IMR-90 (cell line): ENCODE measurements at regions not wholly inside any gene's neighbourhood (a gene's known extent, or its start where the extent isn't known, plus 50 kb on each side); places are given as distances from the start of the nearest gene placed in this dataset.

Experiments
- ATAC-seq: fragments of 200-7000 bp; cut with Tn5 transposase; 2 replicates; pipeline ENCODE4 v1.9.1; 2020; ENCODE audit warnings: low read depth, mild to moderate bottlenecking, moderate library complexity
- BruUV-seq: library from RNA; stranded (reverse); fragments of 400-500 nt; replicated peaks from 2 replicates; lab custom pipeline; 2021; lab: Mats Ljungman, UMichigan
- CTCF ChIA-PET: fragments of 300-600 bp; formaldehyde crosslinking; extraction: SDS; loops from one replicate; lab custom pipeline; 2021; ENCODE audit warnings: antibody characterized with exemption; lab: Yijun Ruan, JAX
- POLR2A ChIA-PET: fragments of 300-600 bp; sonication (Branson Sonifier 250); formaldehyde crosslinking; loops from one replicate; lab custom pipeline; 2022; ENCODE audit warnings: antibody characterized with exemption; ENCODE audit not compliant: unreplicated experiment; lab: Charles Lee
- DNase-seq: peaks from one replicate; pipeline ENCODE4 v3.0.0; 2013
- H2AFZ ChIP-seq: replicated peaks from 2 replicates; pipeline ENCODE3; 2013; ENCODE audit warnings: low read length, mild to moderate bottlenecking; ENCODE audit not compliant: poor library complexity
- H2AK5ac ChIP-seq: 2 replicates; pipeline ENCODE4 v1.6.1; 2013; ENCODE audit warnings: low read depth, low read length, inconsistent platforms
- H2AK9ac ChIP-seq: replicated peaks from 2 replicates; pipeline ENCODE3; 2013; ENCODE audit warnings: mild to moderate bottlenecking, low read depth, low read length, moderate library complexity; ENCODE audit not compliant: poor library complexity
- H2BK120ac ChIP-seq: 2 replicates; pipeline ENCODE4 v1.6.1; 2013; ENCODE audit warnings: low read depth, low read length, inconsistent platforms
- H2BK15ac ChIP-seq: 3 replicates; pipeline ENCODE4 v1.6.1; 2013; ENCODE audit warnings: low read depth, low read length, inconsistent platforms
- H2BK20ac ChIP-seq: 2 replicates; pipeline ENCODE4 v1.6.1; 2013; ENCODE audit warnings: low read depth, mild to moderate bottlenecking, inconsistent platforms, low read length, moderate library complexity
- H2BK5ac ChIP-seq: 2 replicates; pipeline ENCODE4 v1.6.1; 2013; ENCODE audit warnings: mild to moderate bottlenecking, low read depth, low read length, inconsistent platforms; ENCODE audit not compliant: poor library complexity, severe bottlenecking
- H3K14ac ChIP-seq: replicated peaks from 2 replicates; pipeline ENCODE4 v1.6.1; 2013; ENCODE audit warnings: low read depth, low read length, inconsistent platforms
- H3K18ac ChIP-seq: 2 replicates; pipeline ENCODE4 v1.6.1; 2013; ENCODE audit warnings: low read depth, low read length, control low read depth
- H3K23ac ChIP-seq: 2 replicates; pipeline ENCODE4 v1.6.1; 2013; ENCODE audit warnings: low read depth, low read length, inconsistent platforms
- H3K27ac ChIP-seq: 2 replicates; pipeline ENCODE4 v1.5.1; 2013; ENCODE audit warnings: mild to moderate bottlenecking, control low read depth, low read length; ENCODE audit not compliant: insufficient read depth
- H3K27me3 ChIP-seq: 2 replicates; pipeline ENCODE4 v1.6.1; 2013; ENCODE audit warnings: low read length; ENCODE audit not compliant: control insufficient read depth, insufficient read depth
- H3K36me3 ChIP-seq: 2 replicates; pipeline ENCODE4 v1.6.1; 2013; ENCODE audit warnings: low read length, mixed read lengths; ENCODE audit not compliant: control insufficient read depth, insufficient read depth
- H3K4ac ChIP-seq: 2 replicates; pipeline ENCODE4 v1.6.1; 2013; ENCODE audit warnings: low read depth, low read length, inconsistent platforms
- H3K4me1 ChIP-seq: 2 replicates; pipeline ENCODE4 v1.6.1; 2013; ENCODE audit warnings: low read length, mixed read lengths; ENCODE audit not compliant: control insufficient read depth, insufficient read depth
- H3K4me2 ChIP-seq: 2 replicates; pipeline ENCODE4 v1.6.1; 2013; ENCODE audit warnings: low read depth, mild to moderate bottlenecking, control low read depth, low read length, moderate library complexity
- H3K4me3 ChIP-seq: 2 replicates; pipeline ENCODE4 v1.5.1; 2013; ENCODE audit warnings: low read depth, mild to moderate bottlenecking, control low read depth, low read length, moderate library complexity; ENCODE audit not compliant: insufficient read depth
- H3K56ac ChIP-seq: 2 replicates; pipeline ENCODE4 v1.6.1; 2013; ENCODE audit warnings: low read length, inconsistent platforms; ENCODE audit not compliant: insufficient read depth; ENCODE audit errors: extremely low read depth
- H3K79me1 ChIP-seq, 2 experiments: 2 replicates each; pipeline ENCODE4 v1.6.1; 2013; ENCODE audit warnings: low read length in 2 of 2, inconsistent platforms in 1 of 2, low read depth in 1 of 2
- H3K9ac ChIP-seq: 2 replicates; pipeline ENCODE4 v1.6.1; 2013; ENCODE audit warnings: low read depth, low read length, control low read depth
- H3K9me1 ChIP-seq: 2 replicates; pipeline ENCODE4 v1.6.1; 2013; ENCODE audit warnings: low read length, inconsistent platforms; ENCODE audit not compliant: insufficient read depth
- H3K9me3 ChIP-seq: 2 replicates; pipeline ENCODE4 v1.6.1; 2013; ENCODE audit warnings: low read length; ENCODE audit not compliant: control insufficient read depth, insufficient read depth
- H4K20me1 ChIP-seq: 2 replicates; pipeline ENCODE4 v1.6.1; 2013; ENCODE audit warnings: low read length, inconsistent platforms; ENCODE audit not compliant: insufficient read depth
- H4K5ac ChIP-seq: 2 replicates; pipeline ENCODE4 v1.6.1; 2013; ENCODE audit warnings: mild to moderate bottlenecking, low read depth, low read length, control low read depth
- H4K8ac ChIP-seq, 2 experiments: 2 replicates each; pipeline ENCODE4 v1.6.1; 2013; ENCODE audit warnings: low read depth in 2 of 2, low read length in 2 of 2, control low read depth in 1 of 2, inconsistent platforms in 1 of 2
- H4K91ac ChIP-seq: 2 replicates; pipeline ENCODE4 v1.6.1; 2013; ENCODE audit warnings: low read depth, low read length, inconsistent platforms; ENCODE audit not compliant: insufficient read depth
- CHD1 ChIP-seq: IDR thresholded peaks from 2 replicates; pipeline ENCODE4 v1.6.1; 2012; ENCODE audit warnings: low read depth, low read length, improper control_type of control experiment
- USF2 ChIP-seq: fragments of 150-350 bp; IDR thresholded peaks from 2 replicates; pipeline ENCODE4 v1.6.1; 2017; ENCODE audit warnings: mild to moderate bottlenecking, antibody characterized with exemption, low read length, low read depth
- WGBS, 2 experiments: methylation state at CpG; one replicate each; pipeline versions ENCODE4 v1.1.5 to v1.1.7; 2013; ENCODE audit warnings: missing lambda C conversion rate in 2 of 2; ENCODE audit not compliant: insufficient read length in 1 of 2; ENCODE audit errors: extremely low coverage in 2 of 2; 5-methylcytosine and 5-hydroxymethylcytosine counted together
- dilution Hi-C: fragments of 300-500 bp; cut with HindIII; formaldehyde crosslinking; loops from one replicate; pipeline ENCODE4 v1.14.3; 2018; ENCODE audit warnings: low sequenced_read_pairs; ENCODE audit not compliant: unreplicated experiment
- in situ Hi-C: fragments of 300-500 bp; cut with MboI; formaldehyde crosslinking; loops from 3 replicates; pipeline ENCODE4 v1.14.3; 2019; ENCODE audit warnings: low sequenced_read_pairs, inconsistent platforms, mixed read lengths
- intact Hi-C: fragments of 100-400 bp; cut with micrococcal nuclease; formaldehyde crosslinking; loops from 2 replicates; pipeline ENCODE4 v1.10.0; 2022

DNA sequence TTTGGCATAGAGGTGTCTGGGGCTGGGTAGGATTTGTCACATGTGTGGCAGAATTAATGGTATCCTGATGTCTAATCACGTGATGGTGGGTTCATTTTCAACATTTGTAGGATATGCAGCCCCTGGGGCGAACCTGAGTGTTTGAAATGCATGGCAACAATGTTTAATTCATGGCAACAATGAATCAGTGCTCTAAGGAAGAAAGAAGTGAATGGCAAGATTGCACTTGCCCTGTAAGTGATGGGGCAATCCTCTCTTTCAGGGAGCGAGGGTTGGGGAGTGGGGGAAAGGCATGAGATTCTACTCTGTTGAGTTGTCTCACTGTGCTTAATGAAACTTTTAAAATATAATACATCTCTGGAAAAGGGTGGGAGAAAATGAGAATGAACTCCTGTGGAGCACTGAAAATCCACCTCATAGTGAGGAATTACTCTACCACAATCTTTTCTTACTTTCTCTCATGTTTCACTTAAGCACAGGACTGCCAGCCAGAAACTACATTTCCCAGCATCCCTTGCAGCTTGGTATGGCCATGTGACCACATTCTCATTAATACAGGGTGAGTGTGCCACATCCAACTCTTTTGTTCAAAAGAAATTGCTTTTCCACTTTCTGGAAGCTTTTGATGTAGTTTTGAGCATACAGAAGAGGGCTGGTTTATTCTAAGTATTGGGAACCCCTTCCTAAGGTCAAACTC is 64.0 kb upstream of the PGM2 start:
- no peak overlapping the region for H2BK5ac ChIP-seq
- no peak overlapping the region for H4K8ac ChIP-seq
- no TSS peak for BruUV-seq
- H3K18ac ChIP-seq = no peak overlapping the region
- H2BK20ac ChIP-seq = no peak overlapping the region
- no peak overlapping the region for H3K27ac ChIP-seq
- no peak overlapping the region for H2BK15ac ChIP-seq
- DNase-seq (peak; percentile 36), ATAC-seq (peak; percentile 51)
- H2AK5ac ChIP-seq = no peak overlapping the region
- H3K56ac ChIP-seq = no peak overlapping the region
- in situ Hi-C loops (no loop called here), intact Hi-C loops (no loop called here), dilution Hi-C loops (no loop called here)
- TF ChIP-seq USF2 (peak; percentile 91), CHD1 (no peak)
- ChIA-PET CTCF (no interaction called here), POLR2A (no interaction called here)
- no peak overlapping the region for H3K4me3 ChIP-seq
- H3K9me3 ChIP-seq = no peaks in the 10 kb centered on the region
- no peak overlapping the region for H4K91ac ChIP-seq
- 60% methylated on average over 1 of the region's 3 CpGs; no CpG with 5 or more reads in 1 of the 2 experiments for WGBS, 2 experiments
- no peak overlapping the region for H3K9ac ChIP-seq
- H3K27me3 ChIP-seq = peaks cover 14% of the 10 kb centered on the region
- no peak overlapping the region for H2AK9ac ChIP-seq
- H3K4ac ChIP-seq = no peak overlapping the region
- no peak overlapping the region for H3K4me2 ChIP-seq
- H3K23ac ChIP-seq = no peak overlapping the region
- no peak overlapping the region for H2BK120ac ChIP-seq
- no peak overlapping the region for H4K5ac ChIP-seq
- H3K4me1 ChIP-seq = peaks cover 2% of the 10 kb centered on the region; the same call in 1 of the 2 replicates
- H2AFZ ChIP-seq = no peak overlapping the region
- no peaks in the 10 kb centered on the region for H3K9me1 ChIP-seq
- no peaks in the 10 kb centered on the region for H3K36me3 ChIP-seq
- H3K79me1 ChIP-seq = no peaks in the 10 kb centered on the region
- H4K20me1 ChIP-seq = no peaks in the 10 kb centered on the region
- no peak overlapping the region for H3K14ac ChIP-seq
